ENCODE measurements at regions not wholly inside any gene's neighbourhood (a gene's known extent, or its start where the extent isn't known, plus 50 kb on each side); places are given as distances from the start of the nearest gene placed in this dataset.

DNA sequence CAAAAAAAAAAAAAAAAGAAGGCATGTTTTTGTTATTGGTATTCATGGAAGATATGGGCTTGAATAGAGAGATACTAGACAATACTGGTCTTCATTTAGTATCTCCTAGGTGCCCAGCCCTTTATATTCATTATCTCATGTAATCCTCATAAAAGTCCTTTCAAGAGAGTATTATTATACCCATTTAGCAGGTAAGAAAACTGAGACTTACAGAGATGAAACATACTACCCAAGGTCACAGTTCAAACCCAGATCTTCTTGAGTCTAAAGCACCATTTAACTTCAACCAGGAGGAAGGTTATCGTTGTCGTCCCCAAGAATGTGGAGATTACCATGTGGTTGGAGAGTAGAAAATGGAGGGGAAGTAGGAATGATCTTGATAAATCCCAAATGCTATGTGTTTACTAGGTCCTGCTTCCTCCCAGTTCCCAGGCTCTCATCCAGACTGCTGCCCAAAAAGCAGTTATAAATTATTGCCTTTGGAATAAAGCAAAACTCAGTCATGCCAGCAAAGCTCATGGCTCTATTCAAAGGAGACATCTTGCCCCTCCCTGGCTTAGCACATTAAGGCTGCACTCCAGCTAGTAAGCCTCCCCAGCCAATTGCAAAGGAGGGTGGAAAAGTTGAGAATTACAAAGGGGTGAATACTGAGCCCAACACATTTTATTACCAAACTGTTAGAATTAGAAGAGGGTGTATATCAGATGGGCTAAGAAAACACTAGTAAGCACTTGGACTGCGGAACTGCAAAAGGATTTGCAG, 163.9 kb downstream of the PIK3R1 start:
- DNase-seq (ENCODE audit: low read depth): no peak

DNA sequence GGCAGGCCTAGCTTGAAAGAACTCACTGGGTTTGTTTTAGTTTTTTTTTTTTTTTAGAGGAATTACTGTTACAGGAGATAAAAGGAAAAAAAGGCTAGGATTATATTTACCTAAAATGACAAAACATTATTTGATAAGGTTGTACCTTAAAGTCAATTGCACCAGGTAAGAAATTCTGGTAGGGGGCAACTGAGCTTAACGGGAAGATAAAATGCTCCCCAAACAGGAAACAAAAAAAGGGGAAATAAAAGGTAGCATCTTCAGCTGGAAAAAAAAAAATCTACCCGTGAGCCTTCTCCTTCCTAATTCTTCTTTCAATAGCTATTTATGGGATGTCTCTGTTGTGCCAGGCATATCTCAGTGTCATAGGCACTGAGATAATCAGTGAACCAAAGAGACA, 164.5 kb downstream of the PIK3R1 start:
- no peak for DNase-seq (ENCODE audit: low read depth)

DNA sequence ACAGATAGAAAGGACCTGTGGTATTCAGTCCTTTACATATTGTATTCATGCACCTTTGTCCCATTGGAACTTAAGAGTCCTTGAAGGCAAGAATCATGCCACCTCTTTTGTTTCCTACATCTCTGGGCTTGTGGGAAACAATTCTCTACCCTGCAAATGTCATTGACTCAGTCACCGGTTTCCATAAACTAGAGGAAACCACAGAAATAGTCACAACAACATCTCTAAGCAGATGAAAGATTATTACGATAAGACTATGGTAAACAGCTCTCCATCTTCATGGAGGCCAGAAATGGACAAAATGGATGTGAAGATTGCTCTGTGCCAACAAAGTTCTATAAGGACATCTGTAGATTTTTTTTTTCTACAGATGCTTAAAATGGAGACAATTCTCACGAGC, 165.5 kb downstream of the PIK3R1 start:
- DNase-seq (ENCODE audit: low read depth): no peak

DNA sequence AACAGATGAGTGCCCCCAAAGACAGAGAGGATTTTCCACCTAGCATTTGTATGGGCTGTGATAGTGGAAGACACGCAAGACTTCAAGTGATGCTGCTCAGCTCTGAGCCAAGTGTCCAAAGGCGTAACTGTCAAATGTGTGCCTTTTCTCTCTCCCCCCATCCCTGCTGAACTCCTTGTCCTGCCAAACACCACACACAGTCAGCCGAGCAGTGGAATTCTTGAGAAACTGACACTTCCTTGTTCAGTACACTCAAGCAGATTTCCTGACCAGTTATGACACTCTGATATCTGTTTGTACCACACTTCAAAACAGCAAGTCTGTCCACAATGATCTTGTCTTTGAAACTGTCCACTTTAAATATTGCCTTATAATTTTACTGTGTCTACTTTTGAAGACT, 166.4 kb downstream of the PIK3R1 start:
- DNase-seq (ENCODE audit: low read depth): no peak

DNA sequence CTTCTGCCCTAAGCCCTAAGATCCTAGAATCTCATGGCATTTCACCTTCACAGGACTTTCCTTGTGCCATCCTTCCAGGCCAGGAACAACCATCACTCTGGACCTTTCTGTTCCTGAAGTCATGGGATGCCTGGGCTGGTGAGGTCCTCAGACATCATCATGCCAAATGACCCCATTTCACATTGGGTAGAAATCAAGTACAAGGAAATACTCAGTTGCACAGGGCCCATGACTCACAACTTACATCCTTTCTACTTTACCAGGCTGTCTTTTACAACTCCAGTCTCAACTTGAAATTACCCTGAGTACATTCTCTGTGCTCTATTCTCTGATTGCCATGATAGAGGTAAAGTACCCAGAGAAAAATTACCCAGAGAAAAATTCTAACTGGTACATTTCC, 167.1 kb downstream of the PIK3R1 start:
- no peak for DNase-seq (ENCODE audit: low read depth)

DNA sequence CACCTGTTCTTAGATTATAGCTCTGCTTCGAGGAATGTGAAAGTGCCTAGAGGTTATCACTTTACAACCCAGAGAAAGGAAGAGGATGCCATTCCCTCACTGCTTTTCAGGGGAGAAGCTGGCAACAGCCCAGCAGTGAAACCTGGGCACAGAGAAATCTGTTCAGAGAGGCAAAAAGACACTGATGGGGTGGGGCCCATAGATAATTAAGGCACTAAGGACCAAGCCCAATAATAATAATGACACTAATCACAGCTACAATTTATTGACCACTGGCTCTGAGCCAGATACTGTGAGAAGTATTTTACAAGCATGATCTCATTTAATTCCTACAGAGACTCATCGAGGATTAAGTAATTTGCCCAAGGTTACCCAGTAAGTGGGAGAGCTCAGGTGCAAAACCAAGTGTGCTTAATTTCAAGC, 168.3 kb downstream of the PIK3R1 start:
- no peak for DNase-seq (ENCODE audit: low read depth)

DNA sequence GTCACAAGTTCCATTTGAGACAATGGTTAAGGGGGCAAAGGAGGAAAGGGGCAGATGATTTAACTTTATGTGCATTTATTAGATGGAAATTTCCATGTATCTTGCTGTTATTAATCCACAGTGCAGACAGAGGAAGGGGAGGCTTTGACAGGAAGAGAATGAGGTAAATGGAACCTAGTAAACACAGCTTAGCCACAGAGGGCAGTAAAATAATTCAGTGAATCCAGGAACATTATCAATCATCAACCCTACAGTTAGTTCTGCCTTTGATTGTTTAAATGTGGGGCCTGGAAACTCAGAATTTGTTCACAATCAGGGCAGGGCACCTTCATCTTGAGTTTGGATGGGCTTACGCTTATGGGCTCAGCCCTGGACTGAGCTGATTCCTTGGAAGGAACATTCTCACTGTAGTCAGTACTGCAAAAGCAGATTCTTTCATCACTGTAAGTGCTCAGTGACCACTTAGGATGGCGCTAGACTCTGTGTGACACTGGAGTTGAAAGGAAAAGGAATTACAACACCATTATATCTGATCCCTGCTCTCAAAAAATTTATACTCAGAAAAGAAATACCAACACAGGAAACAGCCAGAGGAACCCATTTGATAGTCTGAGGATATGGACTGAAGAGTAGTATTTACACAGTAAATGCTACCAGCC, 169.5 kb downstream of the PIK3R1 start:
- no peak for DNase-seq (ENCODE audit: low read depth)

DNA sequence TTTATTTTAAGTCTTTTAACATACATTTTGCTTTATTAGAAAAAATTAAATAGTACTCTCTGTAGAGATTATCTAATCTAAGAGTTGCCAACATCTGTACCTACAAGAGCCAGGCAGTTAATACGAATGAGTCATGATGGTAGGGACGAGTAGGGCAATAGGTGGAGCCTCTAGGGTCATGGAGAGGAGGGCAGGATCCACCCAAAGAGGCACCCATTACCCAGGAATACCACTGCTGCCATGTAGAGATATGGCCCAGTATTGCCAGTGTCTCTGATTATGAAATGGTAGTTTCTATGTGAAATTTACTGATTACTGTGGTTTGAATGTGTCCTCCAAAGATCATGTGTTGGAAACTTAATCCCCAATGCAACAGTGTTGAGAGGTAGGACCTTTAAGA, 170.4 kb downstream of the PIK3R1 start:
- no peak for DNase-seq (ENCODE audit: low read depth)

DNA sequence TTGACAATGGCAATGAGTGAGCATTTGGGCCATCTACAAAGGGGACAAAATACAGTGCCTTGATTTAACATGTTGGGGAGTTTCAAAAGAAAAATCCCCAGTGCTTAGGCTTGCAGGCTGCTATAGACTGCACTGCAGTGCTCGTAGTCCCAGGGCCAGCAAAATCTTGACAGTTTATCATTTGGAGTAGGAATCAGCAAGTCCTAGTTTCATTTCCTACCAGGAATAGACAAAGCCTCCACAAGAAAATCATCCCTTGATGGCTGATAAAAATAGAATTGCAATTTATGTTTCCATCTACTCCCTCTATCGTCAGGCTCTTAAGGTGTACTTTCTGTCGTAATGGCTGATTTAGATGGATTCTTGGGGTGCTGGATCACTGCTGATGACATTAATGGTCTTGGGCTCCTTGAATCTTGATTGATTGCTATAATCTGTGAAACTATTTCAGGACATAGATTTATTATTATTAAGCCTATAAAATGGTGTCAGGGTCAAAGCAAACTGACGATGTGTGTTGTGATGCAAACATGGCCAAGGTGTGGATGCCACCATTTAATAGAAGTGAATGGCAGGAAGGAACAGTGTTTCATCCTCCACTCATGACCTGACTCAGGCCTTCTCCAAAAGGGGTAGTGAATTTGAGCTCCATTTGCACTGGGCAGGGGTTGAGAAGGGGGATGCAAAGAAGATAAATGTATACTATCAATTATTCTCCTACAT, 171.7 kb downstream of the PIK3R1 start:
- DNase-seq (ENCODE audit: low read depth): no peak

DNA sequence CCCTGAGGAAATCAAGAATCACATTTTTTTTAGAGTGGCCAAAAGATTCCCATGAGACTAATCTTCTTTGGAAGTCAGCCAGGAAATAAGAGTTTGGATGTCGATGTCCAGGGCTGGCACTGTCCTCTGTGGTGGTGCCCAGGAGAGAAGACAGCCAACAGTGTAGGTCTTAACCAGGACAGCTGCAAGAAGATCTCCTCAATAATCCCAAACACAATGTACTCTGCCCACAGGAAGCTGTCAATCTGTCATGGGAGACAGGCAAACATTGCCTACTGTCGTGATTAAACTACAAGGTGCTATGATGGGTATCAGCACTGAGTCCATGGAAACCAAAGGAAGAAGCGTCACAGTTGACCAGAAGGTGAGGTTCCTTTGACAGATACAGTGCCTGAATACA, 174.1 kb downstream of the PIK3R1 start:
- DNase-seq (ENCODE audit: low read depth): no peak

DNA sequence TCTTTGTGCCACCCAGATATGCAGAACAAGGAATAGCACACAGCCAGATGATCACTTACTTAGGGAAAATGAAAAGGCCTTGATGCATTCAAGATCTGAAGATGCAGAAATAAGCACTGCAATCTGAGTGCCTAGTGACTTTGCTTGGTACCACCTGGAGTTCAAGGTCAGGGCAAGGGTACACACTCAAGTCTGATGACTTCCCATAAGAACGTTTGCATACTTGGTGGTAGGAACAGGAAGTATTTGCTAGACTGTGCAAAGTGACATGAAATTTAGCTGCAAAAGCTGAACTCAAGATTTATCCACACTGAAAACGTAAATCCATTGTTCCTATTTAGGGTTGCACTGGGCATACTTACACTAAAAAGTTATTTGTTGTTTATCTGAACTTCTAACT, 177.1 kb downstream of the PIK3R1 start:
- no peak for DNase-seq (ENCODE audit: low read depth)

DNA sequence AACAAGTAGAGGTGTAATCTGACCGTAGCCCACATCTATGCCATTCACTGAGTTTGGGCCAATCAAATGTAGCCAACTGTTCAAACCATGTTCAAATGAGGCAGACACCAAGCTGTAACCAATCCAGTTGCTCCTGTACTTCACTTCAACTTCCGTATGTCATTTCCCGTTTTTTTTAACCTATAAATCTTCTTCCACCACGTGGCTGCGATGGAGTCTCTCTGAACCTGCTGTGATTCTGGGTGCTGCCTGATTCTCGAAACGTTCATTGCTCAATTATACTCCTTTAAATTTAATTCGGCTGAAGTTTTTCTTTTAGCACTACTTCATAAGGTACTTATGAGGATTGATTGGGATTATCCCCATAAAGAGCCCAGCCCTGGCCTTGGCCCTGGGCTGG, 179.7 kb downstream of the PIK3R1 start:
- DNase-seq (ENCODE audit: low read depth): no peak

DNA sequence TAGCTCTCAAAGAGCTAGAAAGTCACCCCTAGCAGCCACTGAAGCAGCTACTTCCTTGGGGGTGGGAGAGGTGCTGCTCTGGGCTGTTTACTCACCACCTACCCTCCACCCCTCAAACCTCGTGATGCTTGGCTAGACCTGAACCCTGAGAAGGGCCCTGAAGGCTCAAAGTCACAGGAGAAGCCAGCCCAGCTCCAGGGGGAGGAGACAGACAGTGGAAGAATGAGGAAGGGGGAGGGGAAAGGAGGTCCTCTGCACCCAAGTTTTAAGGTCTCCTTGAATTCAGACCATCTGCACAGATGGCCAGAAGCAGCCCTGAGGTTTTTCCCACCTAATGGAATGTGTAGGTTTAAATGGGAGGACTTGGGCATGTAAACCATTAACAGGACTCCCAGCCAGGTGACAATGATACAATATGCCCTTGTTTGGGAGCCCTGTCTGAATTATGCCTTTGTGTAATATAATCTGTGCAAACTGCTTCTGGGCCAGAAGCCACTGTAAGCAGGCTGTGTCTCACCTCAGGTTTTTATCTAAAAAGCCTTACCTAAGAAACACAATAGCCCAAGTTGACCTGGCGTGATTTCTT, 180.5 kb downstream of the PIK3R1 start:
- no peak for DNase-seq (ENCODE audit: low read depth)

DNA sequence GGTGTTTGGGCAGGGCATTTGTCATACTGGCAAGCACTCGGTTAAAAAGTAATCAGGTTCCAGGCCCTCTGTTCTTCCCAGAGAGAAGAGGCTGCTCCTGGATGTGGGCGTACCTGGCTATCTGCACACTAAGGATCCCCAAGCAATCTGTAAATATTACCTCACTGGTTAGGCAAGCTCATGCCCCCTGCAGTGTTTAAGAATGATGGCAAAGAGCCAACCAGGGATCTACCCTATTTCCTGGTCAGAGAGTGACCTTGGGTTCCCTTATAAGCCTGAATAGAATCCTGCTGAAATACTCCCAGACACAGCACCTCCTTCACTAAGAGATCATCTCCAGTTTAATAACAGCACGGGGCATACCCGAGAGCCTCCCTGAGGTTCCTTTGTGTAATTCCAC, 181.2 kb downstream of the PIK3R1 start:
- DNase-seq (ENCODE audit: low read depth): no peak

DNA sequence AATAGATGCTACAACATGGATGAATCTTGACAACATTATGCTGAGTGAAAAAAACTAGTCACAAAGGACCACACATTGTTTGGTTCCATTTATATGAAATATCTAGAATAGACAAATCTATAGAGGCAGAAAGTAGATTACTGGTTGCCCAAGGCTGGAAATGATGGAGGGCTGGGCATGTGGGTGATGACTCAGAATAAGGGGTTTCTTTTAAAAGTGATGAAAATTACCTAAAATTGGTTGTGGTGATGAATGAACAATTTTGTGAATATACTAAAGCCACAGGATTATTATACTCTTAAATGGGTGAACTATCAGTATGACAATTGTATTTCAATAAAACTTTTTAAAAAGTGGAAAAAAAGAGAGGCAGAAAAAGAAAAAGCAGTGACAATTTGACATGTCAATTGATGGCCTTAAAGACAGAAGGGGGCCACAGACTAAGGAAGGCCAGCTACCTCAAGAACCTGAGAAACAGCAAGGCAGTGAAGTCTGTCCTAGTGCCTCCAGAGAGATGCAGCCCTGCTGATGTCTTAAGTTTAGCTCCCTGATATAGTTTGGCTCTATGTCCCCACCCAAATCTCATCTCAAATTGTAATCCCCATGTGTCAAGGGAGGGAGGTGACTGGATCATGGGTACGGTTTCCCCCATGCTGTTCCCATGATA, 182.7 kb downstream of the PIK3R1 start:
- no peak for DNase-seq (ENCODE audit: low read depth)

DNA sequence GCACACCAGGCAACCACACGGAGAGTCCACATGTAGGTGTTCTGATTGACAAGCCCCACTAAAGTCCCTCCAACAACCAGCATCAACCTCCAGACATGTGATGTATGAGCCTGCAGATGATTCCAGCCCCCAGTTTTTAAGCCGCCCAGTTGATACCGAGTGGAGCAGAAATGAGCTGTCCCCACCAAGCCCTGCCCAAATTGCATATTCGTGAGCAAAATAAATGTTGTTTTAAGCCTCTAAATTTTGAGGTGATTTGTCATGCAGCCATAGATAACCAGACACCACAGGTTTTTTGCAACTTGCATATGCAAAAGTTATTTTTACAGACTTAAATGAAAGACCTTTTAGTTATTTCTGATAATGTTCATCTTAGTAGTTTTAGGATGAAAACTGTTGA, 187.7 kb downstream of the PIK3R1 start:
- no peak for DNase-seq (ENCODE audit: low read depth)

DNA sequence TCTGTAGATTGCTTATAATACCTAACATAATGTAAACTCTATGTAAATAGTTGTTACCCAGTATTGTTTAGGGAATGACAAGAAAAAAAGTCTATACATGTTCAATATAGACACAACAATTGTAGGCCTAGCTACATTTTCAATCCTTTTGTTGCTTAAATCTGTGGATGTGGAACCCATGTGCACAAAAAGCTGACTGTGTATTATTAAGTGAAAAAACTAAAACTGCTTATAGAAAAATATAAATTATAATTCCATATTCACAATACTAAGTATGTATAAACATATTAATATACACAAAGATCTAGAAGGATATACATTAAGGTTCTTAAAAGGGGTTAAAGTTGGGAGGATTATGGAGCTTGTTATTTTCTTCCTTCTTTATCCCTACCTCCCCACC, 188.7 kb downstream of the PIK3R1 start:
- DNase-seq (ENCODE audit: low read depth): no peak

DNA sequence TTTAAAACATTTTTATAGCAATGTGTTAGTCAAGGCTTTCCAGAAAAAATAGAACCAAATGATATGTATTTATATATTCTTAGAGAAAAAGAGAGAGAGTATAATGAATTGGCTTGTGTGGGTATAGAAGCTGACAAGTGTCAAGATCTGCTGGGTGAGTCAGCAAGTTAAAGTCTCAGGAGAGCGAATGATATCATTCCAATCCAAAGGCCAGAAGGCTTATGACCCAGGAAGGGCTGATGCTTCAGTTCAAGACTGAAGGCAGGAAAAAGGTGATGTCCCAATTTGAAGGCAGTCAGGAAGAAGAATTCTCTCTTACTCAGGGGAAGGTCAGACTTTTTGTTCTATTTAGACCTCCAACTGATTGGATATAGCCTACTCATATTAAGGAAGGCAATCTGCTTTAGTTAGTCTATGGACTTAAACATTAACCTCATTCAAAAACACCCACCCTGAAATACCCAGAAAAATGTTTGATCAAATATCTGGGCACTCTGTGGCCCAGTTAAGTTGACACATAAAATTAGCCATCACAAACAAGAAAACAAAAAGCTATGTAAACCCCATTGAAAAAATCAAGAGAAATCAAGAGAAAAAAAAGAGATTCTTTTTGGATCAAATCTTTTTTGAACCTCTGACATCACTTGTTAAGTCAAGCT, 189.6 kb downstream of the PIK3R1 start:
- no peak for DNase-seq (ENCODE audit: low read depth)

DNA sequence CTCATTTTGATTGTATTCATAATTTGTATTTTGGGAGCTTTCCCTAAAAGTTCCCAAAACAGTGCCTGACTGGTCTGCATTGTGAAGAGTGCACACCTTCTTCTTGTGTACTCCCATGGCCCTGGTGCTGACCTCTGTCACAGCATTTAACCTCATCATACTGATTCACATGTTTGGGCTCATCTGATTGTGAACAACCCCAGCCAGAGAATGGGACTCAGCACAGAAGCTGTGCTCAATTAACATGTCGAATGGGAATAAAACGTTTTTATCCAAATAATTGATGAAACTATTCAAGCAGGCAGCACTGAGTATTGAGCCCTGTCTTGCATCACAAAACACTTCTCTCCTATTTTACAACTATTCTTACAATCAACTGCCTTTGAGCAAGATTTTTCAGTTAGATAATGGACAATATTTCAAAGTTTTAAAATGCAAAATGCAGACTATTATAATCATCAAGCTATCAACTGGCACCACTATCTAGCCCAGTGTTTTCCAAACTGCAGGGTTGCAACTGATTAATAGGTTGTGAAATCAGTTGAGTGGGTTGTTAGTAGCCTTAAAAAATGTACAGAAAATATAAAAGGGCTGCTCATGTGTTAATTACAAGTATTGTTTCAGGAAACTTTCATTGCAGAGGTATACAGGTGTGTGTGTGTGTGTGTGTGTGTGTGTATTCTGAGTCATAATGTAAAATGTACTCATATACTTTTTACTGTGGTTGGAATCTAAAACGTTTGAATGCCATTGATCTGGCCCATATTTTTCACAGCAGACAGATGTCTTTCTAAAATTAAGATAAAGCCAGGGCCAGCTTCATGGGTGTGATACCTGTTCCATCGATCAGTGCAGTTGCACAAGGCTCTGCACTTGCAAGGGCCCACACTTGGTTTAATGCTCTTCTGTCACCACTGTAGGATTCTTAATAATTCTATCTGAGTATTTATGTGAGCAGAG, 190.5 kb downstream of the PIK3R1 start:
- no peak for DNase-seq (ENCODE audit: low read depth)

DNA sequence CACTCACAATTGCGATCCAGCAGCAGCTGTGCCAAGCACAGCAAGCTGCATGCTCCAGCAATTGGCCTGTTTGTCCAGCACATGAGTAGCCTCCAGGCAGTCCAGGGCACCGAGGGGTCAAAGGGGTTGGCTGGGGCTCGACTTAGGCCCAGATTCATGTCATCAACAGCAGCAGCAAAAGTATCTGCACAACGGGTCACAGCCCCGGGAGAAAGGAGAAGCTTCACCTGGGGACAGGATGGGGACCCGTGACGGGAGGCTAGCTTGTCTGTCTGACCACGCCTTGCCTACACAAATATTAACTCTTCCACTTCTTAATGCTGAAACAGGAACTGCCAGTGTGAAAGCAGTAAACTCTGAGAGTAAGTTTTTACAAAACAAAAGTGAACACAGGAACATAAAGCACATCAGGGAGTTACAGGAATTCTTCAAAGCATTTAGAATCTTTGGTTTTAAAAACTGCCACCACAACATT, 191.2 kb downstream of the PIK3R1 start:
- DNase-seq (ENCODE audit: low read depth): no peak
